ENCODE measurements at regions not wholly inside any gene's neighbourhood (a gene's known extent, or its start where the extent isn't known, plus 50 kb on each side); places are given as distances from the start of the nearest gene placed in this dataset.

GRCh38 chr13:85562282-85562681 lies 236.9 kb downstream of the SLITRK6 start:
- no peak for TF ChIP-seq GATA3 (IDR thresholded peaks at IDR 0.05; ENCODE audit: low read depth, low read length)
- TF ChIP-seq GATA2 (IDR thresholded peaks at IDR 0.05; ENCODE audit: low read depth, low read length), result no peak

GRCh38 chr13:85557691-85558467 lies 241.3 kb downstream of the SLITRK6 start:
- TF ChIP-seq GATA2 (IDR thresholded peaks at IDR 0.05; ENCODE audit: low read depth, low read length) (no peak), GATA3 (IDR thresholded peaks at IDR 0.05; ENCODE audit: low read depth, low read length) (no peak)

GRCh38 chr13:85551012-85551411 lies 248.2 kb downstream of the SLITRK6 start:
- no peak for TF ChIP-seq GATA3 (IDR thresholded peaks at IDR 0.05; ENCODE audit: low read depth, low read length)
- TF ChIP-seq GATA2 (IDR thresholded peaks at IDR 0.05; ENCODE audit: low read depth, low read length), result no peak

- TF ChIP-seq GATA3 (IDR thresholded peaks at IDR 0.05; ENCODE audit: low read depth, low read length) (no peak), GATA2 (IDR thresholded peaks at IDR 0.05; ENCODE audit: low read depth, low read length) (no peak)
Measured at GRCh38 chr13:85549819-85550218, 249.4 kb downstream of the SLITRK6 start.

GRCh38 chr13:85545771-85546170 lies 253.4 kb downstream of the SLITRK6 start:
- no peak for TF ChIP-seq GATA3 (IDR thresholded peaks at IDR 0.05; ENCODE audit: low read depth, low read length)
- no peak for TF ChIP-seq GATA2 (IDR thresholded peaks at IDR 0.05; ENCODE audit: low read depth, low read length)

- TF ChIP-seq GATA3 (IDR thresholded peaks at IDR 0.05; ENCODE audit: low read depth, low read length) (no peak), GATA2 (IDR thresholded peaks at IDR 0.05; ENCODE audit: low read depth, low read length) (no peak)
Measured at GRCh38 chr13:85544756-85545155, 254.5 kb downstream of the SLITRK6 start.

GRCh38 chr13:85543144-85543543 lies 256.1 kb downstream of the SLITRK6 start:
- TF ChIP-seq GATA3 (IDR thresholded peaks at IDR 0.05; ENCODE audit: low read depth, low read length), result no peak
- TF ChIP-seq GATA2 (IDR thresholded peaks at IDR 0.05; ENCODE audit: low read depth, low read length), result no peak

GRCh38 chr13:85541476-85541875 lies 257.7 kb downstream of the SLITRK6 start:
- TF ChIP-seq GATA3 (IDR thresholded peaks at IDR 0.05; ENCODE audit: low read depth, low read length), result no peak
- TF ChIP-seq GATA2 (IDR thresholded peaks at IDR 0.05; ENCODE audit: low read depth, low read length), result no peak

GRCh38 chr13:85538957-85539356 lies 260.3 kb downstream of the SLITRK6 start:
- TF ChIP-seq GATA3 (IDR thresholded peaks at IDR 0.05; ENCODE audit: low read depth, low read length) (no peak), GATA2 (IDR thresholded peaks at IDR 0.05; ENCODE audit: low read depth, low read length) (no peak)

- no peak for TF ChIP-seq GATA3 (IDR thresholded peaks at IDR 0.05; ENCODE audit: low read depth, low read length)
Measured at GRCh38 chr13:85537601-85538000, 261.6 kb downstream of the SLITRK6 start.

- TF ChIP-seq GATA2 (IDR thresholded peaks at IDR 0.05; ENCODE audit: low read depth, low read length), result no peak
- no peak for TF ChIP-seq GATA3 (IDR thresholded peaks at IDR 0.05; ENCODE audit: low read depth, low read length)
Measured at GRCh38 chr13:85536706-85537105, 262.5 kb downstream of the SLITRK6 start.

- TF ChIP-seq GATA2 (IDR thresholded peaks at IDR 0.05; ENCODE audit: low read depth, low read length) (no peak), GATA3 (IDR thresholded peaks at IDR 0.05; ENCODE audit: low read depth, low read length) (no peak)
Measured at GRCh38 chr13:85535316-85536084, 263.7 kb downstream of the SLITRK6 start.

- no peak for TF ChIP-seq GATA2 (IDR thresholded peaks at IDR 0.05; ENCODE audit: low read depth, low read length)
- no peak for TF ChIP-seq GATA3 (IDR thresholded peaks at IDR 0.05; ENCODE audit: low read depth, low read length)
Measured at GRCh38 chr13:85533911-85534310, 265.3 kb downstream of the SLITRK6 start.

GRCh38 chr13:85529218-85529594 lies 270.0 kb downstream of the SLITRK6 start:
- TF ChIP-seq GATA3 (IDR thresholded peaks at IDR 0.05; ENCODE audit: low read depth, low read length) (no peak), GATA2 (IDR thresholded peaks at IDR 0.05; ENCODE audit: low read depth, low read length) (no peak)
